ENCODE measurements at regions not wholly inside any gene's neighbourhood (a gene's known extent, or its start where the extent isn't known, plus 50 kb on each side); places are given as distances from the start of the nearest gene placed in this dataset.

DNA sequence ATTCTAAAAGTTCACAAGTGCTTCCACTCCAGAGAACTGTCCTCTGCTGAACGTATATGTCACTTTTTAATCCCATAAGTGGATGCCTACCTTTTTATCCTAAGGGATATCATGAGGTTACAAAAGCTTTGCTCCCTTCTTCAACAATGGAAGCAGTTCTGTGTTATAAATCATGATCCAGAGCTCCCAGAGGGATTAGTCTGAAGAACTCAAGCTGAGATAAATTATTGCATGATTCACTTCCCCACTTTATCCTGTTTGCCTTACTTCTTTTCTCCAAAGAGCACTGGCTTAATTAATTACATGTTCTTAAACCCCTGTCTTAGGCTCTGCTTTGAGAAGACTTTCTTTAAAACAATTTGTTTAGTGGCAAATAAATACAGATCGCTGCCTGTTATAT is 246.7 kb downstream of the PCDH17 start:
- TF ChIP-seq EZH2 (IDR thresholded peaks at IDR 0.05; ENCODE audit: borderline replicate concordance, low read length) (no peak), CTCF (conservative IDR thresholded peaks at IDR 0.05 in 1 of 2, IDR thresholded peaks at IDR 0.05 in 1 of 2; ENCODE audit: extremely low read depth in 1 of 2, insufficient read depth in 1 of 2, low read depth in 1 of 2, low read length in 2 of 2) (no peak)

Measured in mammary epithelial cell (primary cell).